ENCODE measurements at regions not wholly inside any gene's neighbourhood (a gene's known extent, or its start where the extent isn't known, plus 50 kb on each side); places are given as distances from the start of the nearest gene placed in this dataset.

- Mint-ChIP-seq H3K27me3 (ENCODE audit: unreplicated experiment) (no peaks in the 10 kb centered on the region), H3K4me1 (ENCODE audit: unreplicated experiment) (peaks cover 31% of the 10 kb centered on the region), H3K4me3 (ENCODE audit: unreplicated experiment) (no peak overlapping the region), H3K36me3 (ENCODE audit: unreplicated experiment) (no peaks in the 10 kb centered on the region), H3K27ac (ENCODE audit: unreplicated experiment) (no peak overlapping the region), H3K9me3 (ENCODE audit: unreplicated experiment) (peaks cover 2% of the 10 kb centered on the region)
- no peak for DNase-seq (ENCODE audit: extremely low spot score, unreplicated experiment)
- no peak for TF ChIP-seq CTCF (IDR thresholded peaks at IDR 0.05)
Observed at GRCh38 chrX:45518552-45518951, 317.9 kb upstream of the DIPK2B start.

GRCh38 chrX:45517090-45517973 is 316.7 kb upstream of the DIPK2B start:
- Mint-ChIP-seq H3K4me3 (ENCODE audit: unreplicated experiment) (no peak overlapping the region), H3K27me3 (ENCODE audit: unreplicated experiment) (no peaks in the 10 kb centered on the region), H3K9me3 (ENCODE audit: unreplicated experiment) (no peaks in the 10 kb centered on the region), H3K27ac (ENCODE audit: unreplicated experiment) (peak overlapping the region; percentile 73), H3K4me1 (ENCODE audit: unreplicated experiment) (peaks cover 31% of the 10 kb centered on the region), H3K36me3 (ENCODE audit: unreplicated experiment) (no peaks in the 10 kb centered on the region)
- DNase-seq (ENCODE audit: extremely low spot score, unreplicated experiment): no peak
- no peak for TF ChIP-seq CTCF (IDR thresholded peaks at IDR 0.05)

- H3K36me3 Mint-ChIP-seq (ENCODE audit: unreplicated experiment): no peaks in the 10 kb centered on the region
- no peaks in the 10 kb centered on the region for H3K27me3 Mint-ChIP-seq (ENCODE audit: unreplicated experiment)
- TF ChIP-seq CTCF (IDR thresholded peaks at IDR 0.05): peak; percentile 78
- H3K27ac Mint-ChIP-seq (ENCODE audit: unreplicated experiment): peak overlapping the region; percentile 86
- DNase-seq (ENCODE audit: extremely low spot score, unreplicated experiment): no peak
- peaks cover 31% of the 10 kb centered on the region for H3K4me1 Mint-ChIP-seq (ENCODE audit: unreplicated experiment)
- H3K9me3 Mint-ChIP-seq (ENCODE audit: unreplicated experiment): no peaks in the 10 kb centered on the region
- peak overlapping the region; percentile 53 for H3K4me3 Mint-ChIP-seq (ENCODE audit: unreplicated experiment)
Observed at GRCh38 chrX:45515262-45516215, 314.9 kb upstream of the DIPK2B start.

- Mint-ChIP-seq H3K27ac (ENCODE audit: unreplicated experiment) (no peak overlapping the region), H3K9me3 (ENCODE audit: unreplicated experiment) (no peaks in the 10 kb centered on the region), H3K36me3 (ENCODE audit: unreplicated experiment) (no peaks in the 10 kb centered on the region), H3K4me1 (ENCODE audit: unreplicated experiment) (peaks cover 35% of the 10 kb centered on the region), H3K27me3 (ENCODE audit: unreplicated experiment) (no peaks in the 10 kb centered on the region), H3K4me3 (ENCODE audit: unreplicated experiment) (no peak overlapping the region)
- TF ChIP-seq CTCF (IDR thresholded peaks at IDR 0.05): no peak
- no peak for DNase-seq (ENCODE audit: extremely low spot score, unreplicated experiment)
Observed at GRCh38 chrX:45513042-45513441, 312.4 kb upstream of the DIPK2B start.

- no peak for DNase-seq (ENCODE audit: extremely low spot score, unreplicated experiment)
- H3K4me3 Mint-ChIP-seq (ENCODE audit: unreplicated experiment): no peak overlapping the region
- H3K36me3 Mint-ChIP-seq (ENCODE audit: unreplicated experiment): no peaks in the 10 kb centered on the region
- no peak for TF ChIP-seq CTCF (IDR thresholded peaks at IDR 0.05)
- H3K4me1 Mint-ChIP-seq (ENCODE audit: unreplicated experiment): peaks cover 39% of the 10 kb centered on the region
- H3K27me3 Mint-ChIP-seq (ENCODE audit: unreplicated experiment): no peaks in the 10 kb centered on the region
- no peaks in the 10 kb centered on the region for H3K9me3 Mint-ChIP-seq (ENCODE audit: unreplicated experiment)
- H3K27ac Mint-ChIP-seq (ENCODE audit: unreplicated experiment): peak overlapping the region; percentile 24
Observed at GRCh38 chrX:45508454-45508853, 307.8 kb upstream of the DIPK2B start.
